Panc1 (cell line): ENCODE measurements at regions not wholly inside any gene's neighbourhood (a gene's known extent, or its start where the extent isn't known, plus 50 kb on each side); places are given as distances from the start of the nearest gene placed in this dataset.

Experiments
- ATAC-seq: fragments of 200-7000 bp; cut with Tn5 transposase; 2 replicates; pipeline ENCODE4 v1.9.1; 2020; ENCODE audit warnings: mild to moderate bottlenecking, moderate library complexity
- BruUV-seq: library from RNA; stranded (reverse); fragments of 400-500 nt; replicated peaks from 2 replicates; lab custom pipeline; 2021; lab: Mats Ljungman, UMichigan
- CTCF ChIA-PET: fragments of 300-600 bp; sonication (Branson Sonifier 250); formaldehyde crosslinking; loops from one replicate; lab custom pipeline; 2022; ENCODE audit warnings: antibody characterized with exemption; lab: Charles Lee
- POLR2A ChIA-PET: fragments of 300-600 bp; sonication (Branson Sonifier 250); formaldehyde crosslinking; loops from one replicate; lab custom pipeline; 2022; ENCODE audit warnings: antibody characterized with exemption; lab: Charles Lee
- DNase-seq: peaks from one replicate; pipeline ENCODE4 v3.0.0-alpha.2; 2010; ENCODE audit warnings: low read depth, low spot score
- H3K27ac ChIP-seq: 2 replicates; pipeline ENCODE4 v1.5.1; 2011; ENCODE audit warnings: mild to moderate bottlenecking, low read length, inconsistent platforms
- H3K27me3 ChIP-seq: fragments of 200-500 bp; sonication (Bioruptor generic); 2 replicates; pipeline ENCODE4 v1.6.0; 2014; ENCODE audit warnings: low read length, inconsistent platforms; ENCODE audit not compliant: control insufficient read depth, insufficient read depth
- H3K36me3 ChIP-seq: fragments of 200-500 bp; sonication (Bioruptor generic); 2 replicates; pipeline ENCODE4 v1.5.1; 2014; ENCODE audit warnings: inconsistent platforms, mild to moderate bottlenecking, low read length, moderate library complexity; ENCODE audit not compliant: control insufficient read depth, insufficient read depth
- H3K4me1 ChIP-seq: 2 replicates; pipeline ENCODE4 v1.5.1; 2011; ENCODE audit warnings: inconsistent platforms, mild to moderate bottlenecking, low read length, moderate library complexity; ENCODE audit not compliant: control insufficient read depth, insufficient read depth
- H3K4me3 ChIP-seq, 2 experiments: 2 replicates each; pipeline ENCODE4 v1.5.1; 2011 to 2012; ENCODE audit warnings: low read depth in 2 of 2, low read length in 2 of 2, mild to moderate bottlenecking in 2 of 2, inconsistent platforms in 1 of 2, moderate library complexity in 1 of 2
- H3K9me3 ChIP-seq: fragments of 200-500 bp; sonication (Bioruptor generic); 2 replicates; pipeline ENCODE4 v1.5.1; 2014; ENCODE audit warnings: low read depth, mild to moderate bottlenecking, inconsistent platforms, low read length, moderate library complexity; ENCODE audit not compliant: control insufficient read depth, insufficient read depth
- CTCF ChIP-seq: fragments of 450-650 bp; IDR thresholded peaks from 2 replicates; pipeline ENCODE4 v1.5.1; 2017; ENCODE audit warnings: mild to moderate bottlenecking
- POLR2AphosphoS5 ChIP-seq: IDR thresholded peaks from 2 replicates; pipeline ENCODE4 v1.6.1; 2012; ENCODE audit warnings: mild to moderate bottlenecking, low read depth, low read length, moderate library complexity
- REST ChIP-seq, 2 experiments: IDR thresholded peaks; 2 replicates each; pipeline ENCODE4 v1.6.1; 2011 to 2012; ENCODE audit warnings: low read depth in 2 of 2, control low read depth in 1 of 2, low read length in 1 of 2, mild to moderate bottlenecking in 1 of 2, moderate library complexity in 1 of 2; ENCODE audit not compliant: insufficient read depth in 1 of 2
- SIN3A ChIP-seq: IDR thresholded peaks from 2 replicates; pipeline ENCODE4 v1.6.1; 2012; ENCODE audit warnings: low read depth, mild to moderate bottlenecking, low read length, moderate library complexity, borderline replicate concordance; ENCODE audit not compliant: insufficient read depth
- TCF7L2 ChIP-seq: IDR thresholded peaks from 2 replicates; pipeline ENCODE4 v1.6.1; 2011; ENCODE audit warnings: mild to moderate bottlenecking, low read depth, low read length, inconsistent platforms
- in situ Hi-C: cut with HindIII; loops from 2 replicates; pipeline ENCODE4 v1.10.0; 2016; ENCODE audit warnings: low sequenced_read_pairs, low pct_unique_long_range_greater_than_20kb
- intact Hi-C: fragments of 100-400 bp; cut with micrococcal nuclease; formaldehyde crosslinking; loops from one replicate; pipeline ENCODE4 v1.10.0; 2022; ENCODE audit not compliant: unreplicated experiment

GRCh38 chr11:32003335-32003734 lies 87.5 kb upstream of the RCN1 start:
- no peak overlapping the region for H3K4me3 ChIP-seq
- no peaks in the 10 kb centered on the region for H3K36me3 ChIP-seq
- H3K9me3 ChIP-seq = no peaks in the 10 kb centered on the region
- CTCF ChIA-PET = no interaction called here
- H3K27me3 ChIP-seq = peaks cover 15% of the 10 kb centered on the region; the same call in 1 of the 2 replicates
- TF ChIP-seq REST (IDR thresholded peaks at IDR 0.05; ENCODE audit: insufficient read depth in 1 of 2, low read depth in 2 of 2, low read length in 1 of 2) (no peak), POLR2AphosphoS5 (no peak), CTCF (no peak), TCF7L2 (no peak), SIN3A (no peak)
- BruUV-seq = no TSS peak
- DNase-seq (no peak), ATAC-seq (no peak)
- intact Hi-C loops = no loop called here
- in situ Hi-C loops = no loop called here
- H3K27ac ChIP-seq = no peak overlapping the region
- no peaks in the 10 kb centered on the region for H3K4me1 ChIP-seq
- POLR2A ChIA-PET = no interaction called here

GRCh38 chr11:32002311-32002710 lies 88.6 kb upstream of the RCN1 start:
- CTCF ChIA-PET = no interaction called here
- Histone ChIP-seq H3K4me3 (no peak overlapping the region), H3K36me3 (no peaks in the 10 kb centered on the region), H3K27me3 (peaks cover 13% of the 10 kb centered on the region; the same call in 1 of the 2 replicates), H3K9me3 (no peaks in the 10 kb centered on the region), H3K27ac (no peak overlapping the region), H3K4me1 (no peaks in the 10 kb centered on the region)
- DNase-seq = no peak
- no TSS peak for BruUV-seq
- intact Hi-C loops = no loop called here
- in situ Hi-C loops = no loop called here
- no peak for ATAC-seq
- POLR2A ChIA-PET = interaction anchor here (0.6 kb wide), 1 partner anchor 713 kb away, joined by 3 read pairs; no protein-coding TSS in a partner anchor
- TF ChIP-seq POLR2AphosphoS5 (no peak), CTCF (no peak), SIN3A (no peak), TCF7L2 (no peak), REST (IDR thresholded peaks at IDR 0.05; ENCODE audit: insufficient read depth in 1 of 2, low read depth in 2 of 2, low read length in 1 of 2) (no peak)
